ENCODE measurements at regions not wholly inside any gene's neighbourhood (a gene's known extent, or its start where the extent isn't known, plus 50 kb on each side); places are given as distances from the start of the nearest gene placed in this dataset.

DNA sequence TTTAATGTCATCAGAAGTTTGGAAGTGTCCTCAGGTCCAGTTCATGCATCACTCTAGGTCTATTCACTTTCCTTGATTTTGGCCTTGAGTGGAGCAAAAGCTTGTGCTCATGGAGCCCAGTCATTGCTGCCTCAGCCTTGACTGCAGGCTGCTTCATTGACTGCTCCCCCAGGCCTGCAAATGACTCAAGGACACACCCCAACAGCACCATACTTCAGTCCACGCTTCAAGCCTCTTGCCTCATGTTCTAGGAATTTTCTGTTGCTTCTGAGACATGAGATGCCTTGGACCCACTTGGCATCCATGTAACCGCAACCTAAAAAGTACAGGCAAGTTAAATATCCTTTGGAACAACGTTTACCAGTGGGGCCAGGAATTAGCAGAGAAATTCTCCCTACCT, 193.7 kb downstream of the PIK3R1 start:
- no peak for ATAC-seq
- no peak for TF ChIP-seq EP300 (IDR thresholded peaks at IDR 0.05)
- no peak for TF ChIP-seq POLR2AphosphoS5 (IDR thresholded peaks at IDR 0.05)
- TF ChIP-seq POLR2A (IDR thresholded peaks at IDR 0.05): no peak
- TF ChIP-seq, protein P1, sequence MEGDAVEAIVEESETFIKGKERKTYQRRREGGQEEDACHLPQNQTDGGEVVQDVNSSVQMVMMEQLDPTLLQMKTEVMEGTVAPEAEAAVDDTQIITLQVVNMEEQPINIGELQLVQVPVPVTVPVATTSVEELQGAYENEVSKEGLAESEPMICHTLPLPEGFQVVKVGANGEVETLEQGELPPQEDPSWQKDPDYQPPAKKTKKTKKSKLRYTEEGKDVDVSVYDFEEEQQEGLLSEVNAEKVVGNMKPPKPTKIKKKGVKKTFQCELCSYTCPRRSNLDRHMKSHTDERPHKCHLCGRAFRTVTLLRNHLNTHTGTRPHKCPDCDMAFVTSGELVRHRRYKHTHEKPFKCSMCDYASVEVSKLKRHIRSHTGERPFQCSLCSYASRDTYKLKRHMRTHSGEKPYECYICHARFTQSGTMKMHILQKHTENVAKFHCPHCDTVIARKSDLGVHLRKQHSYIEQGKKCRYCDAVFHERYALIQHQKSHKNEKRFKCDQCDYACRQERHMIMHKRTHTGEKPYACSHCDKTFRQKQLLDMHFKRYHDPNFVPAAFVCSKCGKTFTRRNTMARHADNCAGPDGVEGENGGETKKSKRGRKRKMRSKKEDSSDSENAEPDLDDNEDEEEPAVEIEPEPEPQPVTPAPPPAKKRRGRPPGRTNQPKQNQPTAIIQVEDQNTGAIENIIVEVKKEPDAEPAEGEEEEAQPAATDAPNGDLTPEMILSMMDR (IDR thresholded peaks at IDR 0.05): no peak
- 50 to 100% methylated on average over 1 to 2 of the region's 3 CpGs for WGBS, 2 donors (ENCODE audit: low coverage in 1 of 2)
- Histone ChIP-seq H3K4me1 (peaks cover 0 to 7% (median 0%) of the 10 kb centered on the region in 3 donors), H3K27ac (no peak overlapping the region), H3K4me3 (no peak overlapping the region), H3K36me3 (no peaks in the 10 kb centered on the region), H3K9me3 (no peaks in the 10 kb centered on the region), H3K27me3 (no peaks in the 10 kb centered on the region)

- no peaks in the 10 kb centered on the region for H3K9me3 ChIP-seq
- 77 to 93% methylated on average over 4 of the region's 4 CpGs for WGBS, 2 donors (ENCODE audit: low coverage in 1 of 2)
- TF ChIP-seq EP300 (IDR thresholded peaks at IDR 0.05): no peak
- TF ChIP-seq, protein P1 (IDR thresholded peaks at IDR 0.05): no peak
- TF ChIP-seq POLR2AphosphoS5 (IDR thresholded peaks at IDR 0.05): no peak
- no peak for TF ChIP-seq POLR2A (IDR thresholded peaks at IDR 0.05)
- H3K4me3 ChIP-seq: no peak overlapping the region
- H3K27me3 ChIP-seq: no peaks in the 10 kb centered on the region
- no peak overlapping the region for H3K27ac ChIP-seq
- peaks cover 0 to 11% (median 0%) of the 10 kb centered on the region in 3 donors for H3K4me1 ChIP-seq
- no peak for ATAC-seq
- H3K36me3 ChIP-seq: no peaks in the 10 kb centered on the region
These were observed 195.6 kb downstream of the PIK3R1 start for GRCh38 chr5:68411161-68411560.

- Histone ChIP-seq H3K36me3 (no peaks in the 10 kb centered on the region), H3K4me3 (no peak overlapping the region), H3K27ac (no peak overlapping the region), H3K4me1 (peaks cover 0 to 24% (median 4%) of the 10 kb centered on the region in 3 donors), H3K9me3 (no peaks in the 10 kb centered on the region), H3K27me3 (no peaks in the 10 kb centered on the region)
- no peak for ATAC-seq
- TF ChIP-seq, protein P1 (IDR thresholded peaks at IDR 0.05): no peak
- WGBS, 2 donors (ENCODE audit: low coverage in 1 of 2): 43% methylated on average over 3 to 4 of the region's 4 CpGs
These were observed 199.9 kb downstream of the PIK3R1 start for GRCh38 chr5:68415177-68416085.

DNA sequence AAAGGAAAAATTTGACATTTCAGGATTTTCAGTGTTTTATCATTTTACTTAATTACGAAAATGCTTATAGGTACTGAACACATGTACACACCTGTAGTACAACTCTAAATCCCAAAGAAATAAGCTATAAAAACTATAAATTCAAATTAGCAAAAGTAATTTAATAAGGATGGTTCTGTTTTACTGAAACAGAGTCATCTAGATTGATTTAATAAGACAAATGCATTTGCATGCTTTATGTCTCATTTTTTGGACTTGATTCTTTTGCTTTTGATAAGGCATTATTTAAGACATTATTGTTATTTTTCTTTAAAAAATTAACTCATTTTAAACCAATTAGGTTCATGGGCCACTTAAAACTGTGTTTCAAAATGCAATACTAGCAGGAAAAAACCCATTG, 201.2 kb downstream of the PIK3R1 start:
- TF ChIP-seq POLR2A (IDR thresholded peaks at IDR 0.05) (no peak), EP300 (IDR thresholded peaks at IDR 0.05) (no peak), POLR2AphosphoS5 (IDR thresholded peaks at IDR 0.05) (no peak)
- TF ChIP-seq, protein P1 (IDR thresholded peaks at IDR 0.05): no peak
- Histone ChIP-seq H3K4me3 (no peak overlapping the region), H3K27ac (no peak overlapping the region), H3K27me3 (no peaks in the 10 kb centered on the region), H3K4me1 (peaks cover 0 to 27% (median 4%) of the 10 kb centered on the region in 3 donors), H3K9me3 (no peaks in the 10 kb centered on the region), H3K36me3 (no peaks in the 10 kb centered on the region)
- 100% methylated on average over 1 of the region's 1 CpG for WGBS, 2 donors (ENCODE audit: low coverage in 1 of 2)
- no peak for ATAC-seq

DNA sequence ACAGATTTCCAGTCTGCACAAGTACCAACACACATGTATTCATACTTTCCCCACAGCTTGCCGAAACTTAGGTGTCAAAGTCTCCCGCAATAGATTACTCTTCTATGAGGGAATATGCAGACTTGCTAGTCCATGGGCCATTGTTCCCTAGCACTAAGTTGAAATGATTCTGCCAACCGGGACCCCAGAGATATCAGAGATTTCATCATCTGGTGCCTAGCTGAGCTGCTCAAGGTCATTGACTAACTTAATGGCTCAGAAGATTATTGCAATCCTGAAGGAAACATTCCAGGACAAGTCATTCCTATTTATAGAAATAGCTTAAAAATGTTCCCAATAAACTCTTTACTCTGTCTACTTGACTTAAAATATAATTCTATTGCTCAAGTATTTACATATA, 202.6 kb downstream of the PIK3R1 start:
- peak; percentile 68 for ATAC-seq
- H3K27me3 ChIP-seq: no peaks in the 10 kb centered on the region
- peak overlapping the region in 1 of 4 donors; percentile 29 for H3K27ac ChIP-seq
- H3K4me1 ChIP-seq: peaks cover 0 to 27% (median 4%) of the 10 kb centered on the region in 3 donors
- TF ChIP-seq POLR2A (IDR thresholded peaks at IDR 0.05) (no peak), POLR2AphosphoS5 (IDR thresholded peaks at IDR 0.05) (peak; percentile 28)
- H3K9me3 ChIP-seq: no peaks in the 10 kb centered on the region
- H3K36me3 ChIP-seq: no peaks in the 10 kb centered on the region
- H3K4me3 ChIP-seq: no peak overlapping the region
- WGBS, 2 donors (ENCODE audit: low coverage in 1 of 2): 64 to 83% methylated on average over 2 to 3 of the region's 3 CpGs

Measured in gastroesophageal sphincter (tissue), 4 donors.